HepG2 (cell line): ENCODE measurements at regions not wholly inside any gene's neighbourhood (a gene's known extent, or its start where the extent isn't known, plus 50 kb on each side); places are given as distances from the start of the nearest gene placed in this dataset.

Source experiments
- ARID5B ChIP-seq: IDR thresholded peaks from 2 replicates; pipeline ENCODE4 v1.4.0; 2020; ENCODE audit warnings: mild to moderate bottlenecking, missing genetic modification reagents
- ATM ChIP-seq: fragments of 450-650 bp; IDR thresholded peaks from 2 replicates; pipeline ENCODE4 v1.7.1; 2017; ENCODE audit warnings: mild to moderate bottlenecking, borderline replicate concordance
- FOXJ3 ChIP-seq: sonication (generic); formaldehyde crosslinking; IDR thresholded peaks from 2 replicates; pipeline ENCODE4 v1.4.0; 2020; ENCODE audit warnings: missing genetic modification reagents, mild to moderate bottlenecking, borderline replicate concordance
- GABPB1 ChIP-seq: IDR thresholded peaks from 2 replicates; pipeline ENCODE4 v1.6.1; 2016; ENCODE audit warnings: mild to moderate bottlenecking, missing genetic modification reagents, moderate library complexity, missing compliant biosample characterization
- HMGXB4 ChIP-seq, 2 experiments: sonication (generic) in 1 of 2; formaldehyde crosslinking in 1 of 2; IDR thresholded peaks; 2 replicates each; pipeline versions ENCODE4 v1.4.0 to v1.6.1; 2018 to 2020; ENCODE audit warnings: missing genetic modification reagents in 2 of 2, borderline replicate concordance in 1 of 2, low read depth in 1 of 2, mild to moderate bottlenecking in 1 of 2, missing biosample characterization in 1 of 2
- HNRNPLL ChIP-seq: fragments of 200-400 bp; formaldehyde crosslinking; IDR thresholded peaks from 2 replicates; pipeline ENCODE4 v1.6.1; 2017; ENCODE audit warnings: mild to moderate bottlenecking, low read depth, low read length; ENCODE audit not compliant: poor library complexity, severe bottlenecking
- KLF6 ChIP-seq: IDR thresholded peaks from 2 replicates; pipeline ENCODE4 v1.8.0; 2016; ENCODE audit warnings: missing biosample characterization, missing genetic modification reagents
- MIXL1 ChIP-seq: IDR thresholded peaks from 2 replicates; pipeline ENCODE4 v1.6.1; 2016
- NCOR1 ChIP-seq: fragments of 200-600 bp; sonication (generic); IDR thresholded peaks from 2 replicates; pipeline ENCODE4 v1.7.0; 2017; ENCODE audit warnings: antibody characterized with exemption, low read length, borderline replicate concordance
- NRL ChIP-seq: sonication (generic); formaldehyde crosslinking; IDR thresholded peaks from 2 replicates; pipeline ENCODE4 v1.5.0; 2020; ENCODE audit warnings: missing genetic modification reagents, mild to moderate bottlenecking, moderate library complexity, borderline replicate concordance
- PTBP1 ChIP-seq: fragments of 200-400 bp; formaldehyde crosslinking; IDR thresholded peaks from 2 replicates; pipeline ENCODE4 v1.6.1; 2018; ENCODE audit warnings: low read length, low read depth; ENCODE audit not compliant: poor library complexity, severe bottlenecking
- RCOR2 ChIP-seq: IDR thresholded peaks from 2 replicates; pipeline ENCODE4 v1.6.1; 2016; ENCODE audit warnings: missing biosample characterization, missing genetic modification reagents
- REXO4 ChIP-seq: sonication (generic); formaldehyde crosslinking; IDR thresholded peaks from 2 replicates; pipeline ENCODE4 v1.8.0; 2022; ENCODE audit warnings: missing genetic modification reagents, mild to moderate bottlenecking, borderline replicate concordance
- RFXAP ChIP-seq: sonication (generic); formaldehyde crosslinking; IDR thresholded peaks from 2 replicates; pipeline ENCODE4 v1.4.0; 2020; ENCODE audit warnings: missing genetic modification reagents, borderline replicate concordance
- RXRA ChIP-seq: sonication (generic); formaldehyde crosslinking; IDR thresholded peaks from 2 replicates; pipeline ENCODE4 v1.5.1; 2020; ENCODE audit warnings: missing genetic modification reagents
- SCMH1 ChIP-seq: sonication (generic); formaldehyde crosslinking; IDR thresholded peaks from 2 replicates; pipeline ENCODE4 v1.9.0; 2021; ENCODE audit warnings: missing genetic modification reagents, mild to moderate bottlenecking, borderline replicate concordance
- SNAPC5 ChIP-seq: sonication (generic); formaldehyde crosslinking; IDR thresholded peaks from 2 replicates; pipeline ENCODE4 v1.8.1; 2023; ENCODE audit warnings: mild to moderate bottlenecking, missing genetic modification reagents, borderline replicate concordance
- SYNCRIP ChIP-seq: fragments of 200-400 bp; formaldehyde crosslinking; IDR thresholded peaks from 2 replicates; pipeline ENCODE4 v1.6.1; 2018; ENCODE audit warnings: mild to moderate bottlenecking, low read depth, low read length; ENCODE audit not compliant: insufficient read depth
- ZKSCAN1 ChIP-seq: fragments of 150-350 bp; IDR thresholded peaks from 2 replicates; pipeline ENCODE4 v1.6.1; 2014; ENCODE audit warnings: low read length
- ZNF230 ChIP-seq: sonication (generic); formaldehyde crosslinking; IDR thresholded peaks from 2 replicates; pipeline ENCODE4 v1.4.0; 2020; ENCODE audit warnings: mild to moderate bottlenecking, missing genetic modification reagents
- ZNF512 ChIP-seq: sonication (generic); formaldehyde crosslinking; IDR thresholded peaks from 2 replicates; pipeline ENCODE4 v1.4.0; 2020; ENCODE audit warnings: mild to moderate bottlenecking, missing genetic modification reagents
- ZNF556 ChIP-seq: sonication (generic); formaldehyde crosslinking; IDR thresholded peaks from 2 replicates; pipeline ENCODE4 v1.4.0; 2020; ENCODE audit warnings: mild to moderate bottlenecking, missing genetic modification reagents, borderline replicate concordance
- ZNF567 ChIP-seq: sonication (generic); formaldehyde crosslinking; IDR thresholded peaks from 2 replicates; pipeline ENCODE4 v1.8.1; 2023; ENCODE audit warnings: mild to moderate bottlenecking, missing genetic modification reagents, borderline replicate concordance
- ZNF788 ChIP-seq: sonication (generic); formaldehyde crosslinking; IDR thresholded peaks from 2 replicates; pipeline ENCODE4 v1.5.0; 2020; ENCODE audit warnings: mild to moderate bottlenecking, missing genetic modification reagents, borderline replicate concordance

- TF ChIP-seq ZNF512 (CRISPR knock-in tag) (no peak), RFXAP (CRISPR knock-in tag) (no peak), RCOR2 (CRISPR knock-in tag) (peak; percentile 40; the same call in 1 of the 2 replicates), HMGXB4 (CRISPR knock-in tag; IDR thresholded peaks at IDR 0.05; ENCODE audit: borderline replicate concordance in 1 of 2, low read depth in 1 of 2) (0 out of 4 replicates have a peak, but pooled peaks of 1 of the 2 experiments have one; percentile 42), REXO4 (CRISPR knock-in tag) (no peak), RXRA (CRISPR knock-in tag) (no peak), ZNF788 (CRISPR knock-in tag) (no peak), MIXL1 (peak; percentile 19; the same call in 1 of the 2 replicates), KLF6 (CRISPR knock-in tag) (no peak), ZNF567 (CRISPR knock-in tag) (no peak), ATM (no peak), ZNF556 (CRISPR knock-in tag) (no peak), SCMH1 (CRISPR knock-in tag) (no peak), PTBP1 (no peak), ZKSCAN1 (no peak), SYNCRIP (no peak), FOXJ3 (CRISPR knock-in tag) (0 out of 2 replicates have a peak, but pooled peaks have one; percentile 14), GABPB1 (CRISPR knock-in tag) (no peak; the same call in 1 of the 2 replicates), HNRNPLL (no peak), ZNF230 (CRISPR knock-in tag) (no peak), ARID5B (CRISPR knock-in tag) (peak; percentile 80), SNAPC5 (CRISPR knock-in tag) (no peak), NCOR1 (peak; percentile 61; the same call in 1 of the 2 replicates), NRL (CRISPR knock-in tag) (no peak)
Measured at GRCh38 chr11:93922830-93923229, 72.4 kb upstream of the VSTM5 start (continued).
